BJ (cell line): ENCODE measurements at regions not wholly inside any gene's neighbourhood (a gene's known extent, or its start where the extent isn't known, plus 50 kb on each side); places are given as distances from the start of the nearest gene placed in this dataset.

Source experiments
- CTCF ChIA-PET: fragments of 350-600 bp; formaldehyde crosslinking; extraction: SDS; loops from one replicate; lab custom pipeline; 2021; ENCODE audit warnings: antibody characterized with exemption, inconsistent platforms; lab: Yijun Ruan, JAX
- POLR2A ChIA-PET: fragments of 300-600 bp; sonication (Branson Sonifier 250); formaldehyde crosslinking; extraction: SDS; loops from one replicate; lab custom pipeline; 2021; ENCODE audit warnings: antibody characterized with exemption; lab: Charles Lee
- DNase-seq: peaks from one replicate; pipeline ENCODE4 v3.0.0-alpha.2; 2011; ENCODE audit warnings: low read depth
- H3K27me3 ChIP-seq: 2 replicates; pipeline ENCODE4 v1.6.0; 2011; ENCODE audit warnings: low read length; ENCODE audit not compliant: control insufficient read depth, insufficient read depth
- H3K36me3 ChIP-seq: 2 replicates; pipeline ENCODE4 v1.5.1; 2011; ENCODE audit warnings: low read length; ENCODE audit not compliant: control insufficient read depth, insufficient read depth
- H3K4me3 ChIP-seq: 2 replicates; pipeline ENCODE4 v1.5.1; 2011; ENCODE audit warnings: low read depth, mild to moderate bottlenecking, control low read depth, low read length
- CTCF ChIP-seq: IDR thresholded peaks from 2 replicates; pipeline ENCODE4 v1.5.1; 2011; ENCODE audit warnings: low read depth, mild to moderate bottlenecking, control low read depth, inconsistent platforms, low read length, moderate library complexity; ENCODE audit not compliant: insufficient read depth

- ChIA-PET POLR2A (no interaction called here), CTCF (interaction anchor here (0.8 to 1.7 kb wide), 7 partner anchors 8 to 168 kb away, joined by 3 to 14 read pairs (median 4); no protein-coding TSS in a partner anchor)
- H3K4me3 ChIP-seq: no peak overlapping the region
- DNase-seq: no peak
- H3K27me3 ChIP-seq: no peaks in the 10 kb centered on the region
- TF ChIP-seq CTCF: peak; percentile 77
- H3K36me3 ChIP-seq: no peaks in the 10 kb centered on the region
These were observed 90.2 kb upstream of the SCG2 start for GRCh38 chr2:223692191-223692947.

- no peak for TF ChIP-seq CTCF
- POLR2A ChIA-PET: interaction anchor here (0.6 kb wide), 1 partner anchor 110 kb away, joined by 3 read pairs; no protein-coding TSS in a partner anchor
- CTCF ChIA-PET: interaction anchor here (1.0 to 3.8 kb wide), 2 partner anchors 12 to 110 kb away, joined by 3 to 15 read pairs; no protein-coding TSS in a partner anchor
These were observed 86.1 kb upstream of the SCG2 start for GRCh38 chr2:223688094-223688835.

GRCh38 chr2:223681125-223681524 is 79.0 kb upstream of the SCG2 start:
- CTCF ChIA-PET: no interaction called here
- POLR2A ChIA-PET: no interaction called here
- TF ChIP-seq CTCF: no peak
- Histone ChIP-seq H3K27me3 (no peaks in the 10 kb centered on the region), H3K4me3 (no peak overlapping the region), H3K36me3 (no peaks in the 10 kb centered on the region)
- DNase-seq: no peak

More at GRCh38 chr2:223688094-223688835, 86.1 kb upstream of the SCG2 start:
- Histone ChIP-seq H3K4me3 (no peak overlapping the region), H3K36me3 (no peaks in the 10 kb centered on the region), H3K27me3 (no peaks in the 10 kb centered on the region)
- no peak for DNase-seq

GRCh38 chr2:223674998-223675609 is 72.9 kb upstream of the SCG2 start:
- no peaks in the 10 kb centered on the region for H3K27me3 ChIP-seq
- H3K4me3 ChIP-seq: no peak overlapping the region
- peak; percentile 70 for TF ChIP-seq CTCF
- CTCF ChIA-PET: interaction anchor here (0.5 to 2.1 kb wide), 12 partner anchors 9 to 428 kb away, joined by 3 to 16 read pairs (median 4); no protein-coding TSS in a partner anchor
- POLR2A ChIA-PET: no interaction called here
- no peaks in the 10 kb centered on the region for H3K36me3 ChIP-seq
- no peak for DNase-seq
